Astrocyte (in vitro differentiated cells and primary cell): ENCODE measurements at regions not wholly inside any gene's neighbourhood (a gene's known extent, or its start where the extent isn't known, plus 50 kb on each side); places are given as distances from the start of the nearest gene placed in this dataset.

ENCODE experiments used
- EZH2 ChIP-seq: IDR thresholded peaks from 2 replicates; pipeline ENCODE4 v1.6.1; 2012; ENCODE audit warnings: mild to moderate bottlenecking, low read length, inconsistent platforms; ENCODE audit not compliant: insufficient read depth
- TF ChIP-seq, protein P1 (sequence below): IDR thresholded peaks from 2 replicates; pipeline ENCODE4 v1.5.1; 2011; ENCODE audit warnings: low read depth, mild to moderate bottlenecking, inconsistent platforms, low read length, moderate library complexity; ENCODE audit not compliant: insufficient read depth

DNA sequence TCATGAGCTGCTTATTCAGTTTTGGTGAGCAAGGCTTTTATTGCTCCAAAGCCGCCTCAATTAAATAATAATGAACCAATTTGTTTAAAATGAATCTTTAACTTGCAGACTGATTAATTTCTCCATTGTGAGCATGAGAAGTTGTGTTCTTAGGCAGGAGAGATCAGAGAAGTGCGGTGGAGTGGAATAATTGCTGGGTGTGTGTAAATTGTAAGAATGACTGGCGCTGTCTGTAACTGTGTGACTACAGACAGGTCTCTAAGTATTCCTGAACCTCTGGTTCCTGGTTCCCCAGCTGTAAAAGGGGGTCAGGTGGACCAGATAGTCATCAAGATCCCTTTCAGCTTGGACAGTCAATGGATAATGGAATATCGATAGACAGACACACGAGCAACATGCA is 98.0 kb upstream of the EFEMP1 start:
- TF ChIP-seq, protein P1, sequence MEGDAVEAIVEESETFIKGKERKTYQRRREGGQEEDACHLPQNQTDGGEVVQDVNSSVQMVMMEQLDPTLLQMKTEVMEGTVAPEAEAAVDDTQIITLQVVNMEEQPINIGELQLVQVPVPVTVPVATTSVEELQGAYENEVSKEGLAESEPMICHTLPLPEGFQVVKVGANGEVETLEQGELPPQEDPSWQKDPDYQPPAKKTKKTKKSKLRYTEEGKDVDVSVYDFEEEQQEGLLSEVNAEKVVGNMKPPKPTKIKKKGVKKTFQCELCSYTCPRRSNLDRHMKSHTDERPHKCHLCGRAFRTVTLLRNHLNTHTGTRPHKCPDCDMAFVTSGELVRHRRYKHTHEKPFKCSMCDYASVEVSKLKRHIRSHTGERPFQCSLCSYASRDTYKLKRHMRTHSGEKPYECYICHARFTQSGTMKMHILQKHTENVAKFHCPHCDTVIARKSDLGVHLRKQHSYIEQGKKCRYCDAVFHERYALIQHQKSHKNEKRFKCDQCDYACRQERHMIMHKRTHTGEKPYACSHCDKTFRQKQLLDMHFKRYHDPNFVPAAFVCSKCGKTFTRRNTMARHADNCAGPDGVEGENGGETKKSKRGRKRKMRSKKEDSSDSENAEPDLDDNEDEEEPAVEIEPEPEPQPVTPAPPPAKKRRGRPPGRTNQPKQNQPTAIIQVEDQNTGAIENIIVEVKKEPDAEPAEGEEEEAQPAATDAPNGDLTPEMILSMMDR = no peak
- no peak for TF ChIP-seq EZH2
